GM12864 (cell line): ENCODE measurements at regions not wholly inside any gene's neighbourhood (a gene's known extent, or its start where the extent isn't known, plus 50 kb on each side); places are given as distances from the start of the nearest gene placed in this dataset.
"Not testable (repeated sequence)": the region's sequence is repeated elsewhere in the genome, so short reads cannot be mapped to it uniquely, and the experiment has no call there.

Experiments
- DNase-seq: peaks from one replicate; pipeline ENCODE4 v3.0.0-alpha.2; 2011; ENCODE audit warnings: low read depth
- H3K4me3 ChIP-seq: 2 replicates; pipeline ENCODE4 v1.5.1; 2011; ENCODE audit warnings: mild to moderate bottlenecking, low read depth, low read length, control low read depth
- CTCF ChIP-seq: IDR thresholded peaks from 2 replicates; pipeline ENCODE4 v1.5.1; 2011; ENCODE audit warnings: low read depth, mild to moderate bottlenecking, moderate library complexity, low read length, control low read depth, inconsistent platforms; ENCODE audit errors: missing control alignments

GRCh38 chr4:108450236-108450898 is 170.0 kb upstream of the RPL34 start:
- TF ChIP-seq CTCF, result no peak
- no peak for DNase-seq
- H3K4me3 ChIP-seq, result no peak overlapping the region

GRCh38 chr4:108449129-108449528 is 171.2 kb upstream of the RPL34 start:
- DNase-seq, result no peak
- no peak overlapping the region for H3K4me3 ChIP-seq
- TF ChIP-seq CTCF, result no peak

- TF ChIP-seq CTCF, result no peak
- H3K4me3 ChIP-seq, result no peak overlapping the region
- no peak for DNase-seq
Measured at GRCh38 chr4:108446556-108446955, 173.8 kb upstream of the RPL34 start.

GRCh38 chr4:108445716-108446115 is 174.7 kb upstream of the RPL34 start:
- no peak for DNase-seq
- TF ChIP-seq CTCF, result no peak
- H3K4me3 ChIP-seq, result no peak overlapping the region

GRCh38 chr4:108443585-108443984 is 176.8 kb upstream of the RPL34 start:
- DNase-seq, result no peak
- H3K4me3 ChIP-seq, result no peak overlapping the region
- TF ChIP-seq CTCF, result no peak

GRCh38 chr4:108433832-108434231 is 186.5 kb upstream of the RPL34 start:
- no peak overlapping the region for H3K4me3 ChIP-seq
- TF ChIP-seq CTCF, result no peak
- no peak for DNase-seq

GRCh38 chr4:108433394-108433793 is 187.0 kb upstream of the RPL34 start:
- not testable (repeated sequence) for H3K4me3 ChIP-seq, DNase-seq

GRCh38 chr4:108432418-108432817 is 188.0 kb upstream of the RPL34 start:
- no peak for DNase-seq
- H3K4me3 ChIP-seq, result no peak overlapping the region
- no peak for TF ChIP-seq CTCF
